ENCODE measurements at regions not wholly inside any gene's neighbourhood (a gene's known extent, or its start where the extent isn't known, plus 50 kb on each side); places are given as distances from the start of the nearest gene placed in this dataset.

GRCh38 chr13:91277013-91277676, 70.3 kb upstream of the MIR17HG start:
- no peaks in the 10 kb centered on the region for H3K27me3 ChIP-seq (ENCODE audit: insufficient read depth, poor library complexity, severe bottlenecking)
- TF ChIP-seq POLR2AphosphoS5 (IDR thresholded peaks at IDR 0.05; ENCODE audit: low read depth) (no peak), SPI1 (IDR thresholded peaks at IDR 0.05; ENCODE audit: borderline replicate concordance, low read depth) (no peak), CTCF (IDR thresholded peaks at IDR 0.05; ENCODE audit: insufficient read depth, low read length) (no peak), GABPA (IDR thresholded peaks at IDR 0.05; ENCODE audit: low read depth) (no peak), REST (IDR thresholded peaks at IDR 0.05; ENCODE audit: insufficient replicate concordance, low read depth) (no peak)
- no peak overlapping the region for H3K4me3 ChIP-seq (replicated peaks; ENCODE audit: insufficient read depth, low read length)
- H3K27ac ChIP-seq (replicated peaks), result no peak overlapping the region
- no peak for DNase-seq (ENCODE audit: low read depth in 1 of 2, low spot score in 1 of 2)

DNA sequence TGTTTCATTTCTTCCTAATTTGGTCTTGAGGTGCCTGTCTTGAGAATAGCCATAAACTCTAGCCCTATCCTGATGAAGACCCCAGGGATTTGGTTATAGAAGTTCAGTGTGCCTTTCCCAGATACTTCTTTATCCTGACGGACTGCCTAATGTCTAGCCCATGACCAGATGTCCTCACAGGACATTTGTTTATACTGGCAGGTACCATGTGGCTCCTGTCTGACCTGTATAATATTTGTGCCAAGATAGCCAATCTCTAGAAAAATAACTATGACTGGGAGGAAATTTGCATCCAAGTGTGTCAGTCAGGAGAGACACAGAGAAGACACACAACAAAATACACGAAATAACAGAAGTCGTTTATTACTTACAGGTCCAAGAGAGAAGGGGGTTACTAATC, 69.2 kb upstream of the MIR17HG start:
- no peak overlapping the region for H3K27ac ChIP-seq (replicated peaks)
- TF ChIP-seq CTCF (IDR thresholded peaks at IDR 0.05; ENCODE audit: insufficient read depth, low read length) (no peak), POLR2AphosphoS5 (IDR thresholded peaks at IDR 0.05; ENCODE audit: low read depth) (no peak), REST (IDR thresholded peaks at IDR 0.05; ENCODE audit: insufficient replicate concordance, low read depth) (no peak), GABPA (IDR thresholded peaks at IDR 0.05; ENCODE audit: low read depth) (no peak), SPI1 (IDR thresholded peaks at IDR 0.05; ENCODE audit: borderline replicate concordance, low read depth) (no peak)
- H3K27me3 ChIP-seq (ENCODE audit: insufficient read depth, poor library complexity, severe bottlenecking), result no peaks in the 10 kb centered on the region
- H3K4me3 ChIP-seq (replicated peaks; ENCODE audit: insufficient read depth, low read length), result no peak overlapping the region
- DNase-seq (ENCODE audit: low read depth in 1 of 2, low spot score in 1 of 2), result no peak

GRCh38 chr13:91278888-91279287, 68.6 kb upstream of the MIR17HG start:
- peak in 1 of 2 experiments; percentile 57 for DNase-seq (ENCODE audit: low read depth in 1 of 2, low spot score in 1 of 2)
- Histone ChIP-seq H3K4me3 (replicated peaks; ENCODE audit: insufficient read depth, low read length) (no peak overlapping the region), H3K27ac (replicated peaks) (no peak overlapping the region), H3K27me3 (ENCODE audit: insufficient read depth, poor library complexity, severe bottlenecking) (no peaks in the 10 kb centered on the region)
- TF ChIP-seq SPI1 (IDR thresholded peaks at IDR 0.05; ENCODE audit: borderline replicate concordance, low read depth), result peak; percentile 87; the same call in 1 of the 2 replicates
- no peak for TF ChIP-seq GABPA (IDR thresholded peaks at IDR 0.05; ENCODE audit: low read depth)

DNA sequence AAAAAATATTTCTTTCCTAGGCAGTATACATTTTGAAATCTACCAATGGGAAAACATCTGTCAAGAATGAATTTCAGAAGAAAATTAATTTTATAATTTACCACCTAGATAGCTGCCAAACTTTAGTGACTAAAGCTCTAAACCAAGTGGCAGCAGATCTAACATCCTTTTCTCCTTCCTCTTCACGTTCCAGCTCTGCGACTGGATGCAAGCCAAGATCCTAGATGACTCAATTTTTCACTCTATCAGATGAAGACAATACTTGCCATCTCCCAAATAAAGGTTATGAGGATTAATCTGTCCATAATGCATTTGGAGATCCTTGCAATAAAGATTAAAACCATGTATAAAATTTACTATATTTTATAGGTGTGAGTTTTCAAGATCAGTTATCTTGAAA, 66.7 kb upstream of the MIR17HG start:
- H3K27ac ChIP-seq (replicated peaks), result no peak overlapping the region
- H3K4me3 ChIP-seq (replicated peaks; ENCODE audit: insufficient read depth, low read length), result no peak overlapping the region
- peak in 1 of 2 experiments; percentile 4 for DNase-seq (ENCODE audit: low read depth in 1 of 2, low spot score in 1 of 2)
- no peaks in the 10 kb centered on the region for H3K27me3 ChIP-seq (ENCODE audit: insufficient read depth, poor library complexity, severe bottlenecking)
- TF ChIP-seq GABPA (IDR thresholded peaks at IDR 0.05; ENCODE audit: low read depth), result no peak
- TF ChIP-seq POLR2AphosphoS5 (IDR thresholded peaks at IDR 0.05; ENCODE audit: low read depth), result no peak
- TF ChIP-seq REST (IDR thresholded peaks at IDR 0.05; ENCODE audit: insufficient replicate concordance, low read depth), result no peak
- no peak for TF ChIP-seq SPI1 (IDR thresholded peaks at IDR 0.05; ENCODE audit: borderline replicate concordance, low read depth)
- no peak for TF ChIP-seq CTCF (IDR thresholded peaks at IDR 0.05; ENCODE audit: insufficient read depth, low read length)
